Loucy (cell line): ENCODE measurements at regions not wholly inside any gene's neighbourhood (a gene's known extent, or its start where the extent isn't known, plus 50 kb on each side); places are given as distances from the start of the nearest gene placed in this dataset.

Source experiments
- H2AFZ ChIP-seq: fragments of 200-600 bp; sonication (generic); 2 replicates; pipeline ENCODE4 v1.6.0; 2016; ENCODE audit warnings: antibody characterized with exemption, mild to moderate bottlenecking, low read length, moderate library complexity
- H3F3A ChIP-seq: fragments of 200-600 bp; 2 replicates; pipeline ENCODE4 v1.6.0; 2016; ENCODE audit warnings: antibody characterized with exemption, low read depth, mild to moderate bottlenecking
- H3K27me3 ChIP-seq: fragments of 200-600 bp; sonication (generic); 2 replicates; pipeline ENCODE4 v1.6.1; 2014; ENCODE audit warnings: low read length, mild to moderate bottlenecking; ENCODE audit not compliant: insufficient read depth, poor library complexity, severe bottlenecking
- H3K36me3 ChIP-seq: fragments of 200-600 bp; sonication (generic); 2 replicates; pipeline ENCODE4 v1.6.1; 2016; ENCODE audit warnings: low read length; ENCODE audit not compliant: insufficient read depth
- H3K4me1 ChIP-seq: fragments of 200-600 bp; sonication (generic); 2 replicates; pipeline ENCODE4 v1.5.1; 2014; ENCODE audit warnings: low read length, mild to moderate bottlenecking; ENCODE audit not compliant: insufficient read depth, poor library complexity, severe bottlenecking
- H3K4me2 ChIP-seq: fragments of 200-600 bp; sonication (generic); 2 replicates; pipeline ENCODE4 v1.6.0; 2014; ENCODE audit warnings: antibody characterized with exemption, low read length, low read depth, mild to moderate bottlenecking; ENCODE audit not compliant: poor library complexity, severe bottlenecking
- H3K4me3 ChIP-seq: fragments of 200-600 bp; sonication (generic); 2 replicates; pipeline ENCODE4 v1.5.1; 2014; ENCODE audit warnings: low read length, mild to moderate bottlenecking, mixed read lengths; ENCODE audit not compliant: poor library complexity, severe bottlenecking
- H3K79me2 ChIP-seq: fragments of 200-600 bp; sonication (generic); 2 replicates; pipeline ENCODE4 v1.6.1; 2014; ENCODE audit warnings: low read length; ENCODE audit not compliant: insufficient read depth
- H3K9ac ChIP-seq: fragments of 200-600 bp; sonication (generic); 2 replicates; pipeline ENCODE4 v1.6.0; 2014; ENCODE audit warnings: mild to moderate bottlenecking, low read depth, low read length, moderate library complexity; ENCODE audit not compliant: poor library complexity, severe bottlenecking
- H3K9me2 ChIP-seq: fragments of 200-600 bp; sonication (generic); replicated peaks from 2 replicates; pipeline ENCODE4 v1.6.1; 2016; ENCODE audit warnings: low read depth, low read length, mixed read lengths
- H3K9me3 ChIP-seq: fragments of 200-600 bp; sonication (generic); 2 replicates; pipeline ENCODE4 v1.6.1; 2014; ENCODE audit warnings: mild to moderate bottlenecking, antibody characterized with exemption, low read length, low read depth; ENCODE audit not compliant: insufficient read depth
- H4K20me1 ChIP-seq: fragments of 200-600 bp; sonication (generic); 2 replicates; pipeline ENCODE4 v1.6.0; 2014; ENCODE audit warnings: antibody characterized with exemption, low read length, mild to moderate bottlenecking; ENCODE audit not compliant: insufficient read depth, poor library complexity, severe bottlenecking
- EZH2phosphoT487 ChIP-seq: fragments of 200-600 bp; IDR thresholded peaks from 2 replicates; pipeline ENCODE4 v1.6.1; 2018; ENCODE audit warnings: antibody characterized with exemption, mild to moderate bottlenecking, moderate library complexity, borderline replicate concordance
- TF ChIP-seq, protein P1 (sequence below): fragments of 200-600 bp; sonication (generic); conservative IDR thresholded peaks from 2 replicates; pipeline ENCODE4 v1.5.1; 2014; ENCODE audit warnings: mild to moderate bottlenecking, antibody characterized with exemption, low read length

DNA sequence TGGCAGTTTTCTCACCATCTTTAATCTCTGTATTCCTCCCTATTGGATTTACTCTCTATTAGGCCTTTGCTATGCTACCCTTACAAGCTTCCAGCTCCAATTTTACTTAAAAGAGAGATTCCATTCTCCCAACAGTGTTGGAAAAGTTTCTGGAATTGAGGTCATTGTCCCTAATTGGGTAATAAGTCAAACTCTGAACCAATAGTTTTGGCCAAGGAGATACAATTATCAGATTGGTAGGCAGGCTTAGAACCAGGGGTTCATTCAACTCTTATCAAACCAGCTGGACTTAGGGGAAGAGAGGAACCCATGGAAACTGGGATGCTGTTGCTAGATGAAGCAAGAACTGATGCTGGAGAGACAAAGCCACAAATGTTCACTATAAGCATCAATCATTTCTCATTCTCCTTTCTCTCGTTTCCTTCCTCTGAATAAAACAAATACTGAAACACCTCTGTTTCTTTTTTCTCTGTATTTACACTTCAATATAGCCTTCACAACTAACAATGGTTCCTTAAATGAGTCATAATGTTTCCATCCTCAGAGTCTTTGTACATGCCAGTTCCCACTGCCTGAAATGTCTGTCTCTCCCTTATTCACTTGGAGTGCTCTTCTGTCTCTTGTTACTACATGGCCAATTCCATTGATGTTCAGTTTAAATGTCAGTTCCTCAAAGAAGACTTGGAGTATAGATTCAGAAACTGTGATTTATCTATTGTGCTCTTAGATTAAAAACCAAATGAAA is 587.3 kb downstream of the GABRG2 start:
- H3K79me2 ChIP-seq: no peaks in the 10 kb centered on the region
- H3K9me2 ChIP-seq: no peaks in the 10 kb centered on the region
- H3F3A ChIP-seq: no peaks in the 10 kb centered on the region
- no peak overlapping the region for H2AFZ ChIP-seq
- no peaks in the 10 kb centered on the region for H4K20me1 ChIP-seq
- H3K4me2 ChIP-seq: no peak overlapping the region
- no peaks in the 10 kb centered on the region for H3K4me1 ChIP-seq
- H3K36me3 ChIP-seq: no peaks in the 10 kb centered on the region
- H3K4me3 ChIP-seq: no peak overlapping the region
- TF ChIP-seq, protein P1, sequence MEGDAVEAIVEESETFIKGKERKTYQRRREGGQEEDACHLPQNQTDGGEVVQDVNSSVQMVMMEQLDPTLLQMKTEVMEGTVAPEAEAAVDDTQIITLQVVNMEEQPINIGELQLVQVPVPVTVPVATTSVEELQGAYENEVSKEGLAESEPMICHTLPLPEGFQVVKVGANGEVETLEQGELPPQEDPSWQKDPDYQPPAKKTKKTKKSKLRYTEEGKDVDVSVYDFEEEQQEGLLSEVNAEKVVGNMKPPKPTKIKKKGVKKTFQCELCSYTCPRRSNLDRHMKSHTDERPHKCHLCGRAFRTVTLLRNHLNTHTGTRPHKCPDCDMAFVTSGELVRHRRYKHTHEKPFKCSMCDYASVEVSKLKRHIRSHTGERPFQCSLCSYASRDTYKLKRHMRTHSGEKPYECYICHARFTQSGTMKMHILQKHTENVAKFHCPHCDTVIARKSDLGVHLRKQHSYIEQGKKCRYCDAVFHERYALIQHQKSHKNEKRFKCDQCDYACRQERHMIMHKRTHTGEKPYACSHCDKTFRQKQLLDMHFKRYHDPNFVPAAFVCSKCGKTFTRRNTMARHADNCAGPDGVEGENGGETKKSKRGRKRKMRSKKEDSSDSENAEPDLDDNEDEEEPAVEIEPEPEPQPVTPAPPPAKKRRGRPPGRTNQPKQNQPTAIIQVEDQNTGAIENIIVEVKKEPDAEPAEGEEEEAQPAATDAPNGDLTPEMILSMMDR: no peak
- no peak for TF ChIP-seq EZH2phosphoT487
- H3K9me3 ChIP-seq: no peaks in the 10 kb centered on the region
- H3K27me3 ChIP-seq: no peaks in the 10 kb centered on the region
- no peak overlapping the region for H3K9ac ChIP-seq

DNA sequence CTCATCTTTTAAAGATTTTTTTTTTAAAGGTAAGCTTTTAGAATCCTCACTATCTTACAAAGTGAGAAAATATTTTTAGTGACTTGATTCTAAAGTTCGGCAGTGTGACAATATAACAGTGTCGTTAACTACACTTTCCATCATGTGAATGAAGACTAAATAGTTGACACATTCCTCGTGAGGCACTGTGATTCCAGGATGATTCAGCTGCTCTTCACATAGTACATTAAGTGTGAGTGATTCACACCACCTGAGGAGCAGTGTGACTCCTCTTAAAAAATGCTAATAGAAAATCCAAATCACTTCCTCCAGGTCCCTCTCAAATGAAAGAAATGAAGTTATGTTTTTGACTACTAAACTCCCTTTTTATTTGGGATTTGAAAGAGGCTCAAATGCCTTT is 589.5 kb downstream of the GABRG2 start:
- H3K36me3 ChIP-seq: no peaks in the 10 kb centered on the region
- H4K20me1 ChIP-seq: no peaks in the 10 kb centered on the region
- no peaks in the 10 kb centered on the region for H3K9me2 ChIP-seq
- H3K79me2 ChIP-seq: no peaks in the 10 kb centered on the region
- H3K9ac ChIP-seq: no peak overlapping the region
- no peaks in the 10 kb centered on the region for H3F3A ChIP-seq
- no peaks in the 10 kb centered on the region for H3K9me3 ChIP-seq
- no peaks in the 10 kb centered on the region for H3K4me1 ChIP-seq
- H2AFZ ChIP-seq: no peak overlapping the region
- H3K27me3 ChIP-seq: no peaks in the 10 kb centered on the region
- no peak overlapping the region for H3K4me2 ChIP-seq
- H3K4me3 ChIP-seq: no peak overlapping the region
- TF ChIP-seq, protein P1: no peak
- no peak for TF ChIP-seq EZH2phosphoT487

DNA sequence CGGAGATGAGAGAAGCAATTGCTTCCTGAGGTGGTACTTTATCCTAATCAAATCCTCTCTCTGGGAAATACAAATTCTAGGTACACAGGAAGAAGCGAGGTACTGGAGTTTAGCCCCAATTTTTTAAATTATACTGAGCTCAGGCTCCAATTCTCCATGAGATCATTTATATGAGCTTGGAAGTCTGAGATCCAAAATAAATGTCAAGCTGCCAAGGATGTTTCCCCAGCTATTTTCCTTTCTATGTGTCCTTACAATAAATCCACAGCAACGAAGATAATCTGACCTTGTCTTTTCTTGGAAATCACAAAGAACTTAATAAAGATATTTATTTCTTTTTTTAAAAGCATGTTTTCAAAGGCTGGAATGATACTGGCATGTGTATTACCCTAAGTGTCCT is 597.3 kb downstream of the GABRG2 start:
- no peaks in the 10 kb centered on the region for H3K9me2 ChIP-seq

More for the DNA sequence above, 597.3 kb downstream of the GABRG2 start:
- H3K4me1 ChIP-seq: no peaks in the 10 kb centered on the region
- no peaks in the 10 kb centered on the region for H3K36me3 ChIP-seq
- no peak overlapping the region for H3K4me2 ChIP-seq
- no peak overlapping the region for H3K4me3 ChIP-seq
- H3K27me3 ChIP-seq: no peaks in the 10 kb centered on the region
- H3F3A ChIP-seq: no peaks in the 10 kb centered on the region
- no peaks in the 10 kb centered on the region for H3K79me2 ChIP-seq
- no peaks in the 10 kb centered on the region for H3K9me3 ChIP-seq
- no peak overlapping the region for H3K9ac ChIP-seq
- H2AFZ ChIP-seq: no peak overlapping the region
- H4K20me1 ChIP-seq: no peaks in the 10 kb centered on the region
- TF ChIP-seq EZH2phosphoT487: no peak
- TF ChIP-seq, protein P1: no peak
